Esophagus muscularis mucosa (tissue), 4 donors: ENCODE measurements at regions not wholly inside any gene's neighbourhood (a gene's known extent, or its start where the extent isn't known, plus 50 kb on each side); places are given as distances from the start of the nearest gene placed in this dataset.

ENCODE experiments used
- EP300 ChIP-seq: sonication (generic); formaldehyde crosslinking; IDR thresholded peaks from one replicate; pipeline ENCODE4 v1.6.1; 2017; ENCODE audit warnings: antibody characterized with exemption
- POLR2A ChIP-seq: fragments of 450-650 bp; IDR thresholded peaks from one replicate; pipeline ENCODE4 v1.6.1; 2017; ENCODE audit warnings: antibody characterized with exemption, moderate library complexity, mild to moderate bottlenecking, low read depth
- POLR2AphosphoS5 ChIP-seq, 2 donors: sonication (generic); formaldehyde crosslinking; IDR thresholded peaks; one replicate each; pipeline ENCODE4 v1.6.1; 2017; ENCODE audit warnings: antibody characterized with exemption in 2 of 2
- TF ChIP-seq, protein P1 (sequence below), 3 experiments: fragments of 200-600 bp in 2 of 3; fragments of 450-650 bp in 1 of 3; sonication (generic) in 2 of 3; IDR thresholded peaks; one replicate each; pipeline ENCODE4 v1.5.1; 2017 to 2019; ENCODE audit warnings: antibody characterized with exemption in 3 of 3, mild to moderate bottlenecking in 2 of 3, moderate library complexity in 1 of 3

DNA sequence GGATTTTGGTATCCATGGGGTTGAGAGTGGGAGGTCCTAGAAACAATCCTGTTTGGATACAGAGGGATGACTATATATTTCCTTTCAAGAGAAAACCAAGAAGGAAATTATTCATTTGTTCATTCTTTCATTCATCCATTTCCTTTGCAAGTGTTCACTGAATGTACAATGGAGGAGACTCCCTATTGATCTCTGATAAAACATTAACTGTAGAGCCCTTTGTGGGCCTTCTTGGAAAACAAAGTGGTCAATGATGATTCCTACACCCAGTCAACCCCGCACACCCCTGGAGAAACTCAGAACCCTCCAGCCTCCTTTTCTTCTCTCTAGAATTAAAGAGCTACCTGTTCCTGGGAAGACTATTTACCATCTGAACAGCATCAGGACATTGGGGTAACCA is 247.3 kb downstream of the AUH start:
- no peak for TF ChIP-seq POLR2A
- TF ChIP-seq, protein P1, sequence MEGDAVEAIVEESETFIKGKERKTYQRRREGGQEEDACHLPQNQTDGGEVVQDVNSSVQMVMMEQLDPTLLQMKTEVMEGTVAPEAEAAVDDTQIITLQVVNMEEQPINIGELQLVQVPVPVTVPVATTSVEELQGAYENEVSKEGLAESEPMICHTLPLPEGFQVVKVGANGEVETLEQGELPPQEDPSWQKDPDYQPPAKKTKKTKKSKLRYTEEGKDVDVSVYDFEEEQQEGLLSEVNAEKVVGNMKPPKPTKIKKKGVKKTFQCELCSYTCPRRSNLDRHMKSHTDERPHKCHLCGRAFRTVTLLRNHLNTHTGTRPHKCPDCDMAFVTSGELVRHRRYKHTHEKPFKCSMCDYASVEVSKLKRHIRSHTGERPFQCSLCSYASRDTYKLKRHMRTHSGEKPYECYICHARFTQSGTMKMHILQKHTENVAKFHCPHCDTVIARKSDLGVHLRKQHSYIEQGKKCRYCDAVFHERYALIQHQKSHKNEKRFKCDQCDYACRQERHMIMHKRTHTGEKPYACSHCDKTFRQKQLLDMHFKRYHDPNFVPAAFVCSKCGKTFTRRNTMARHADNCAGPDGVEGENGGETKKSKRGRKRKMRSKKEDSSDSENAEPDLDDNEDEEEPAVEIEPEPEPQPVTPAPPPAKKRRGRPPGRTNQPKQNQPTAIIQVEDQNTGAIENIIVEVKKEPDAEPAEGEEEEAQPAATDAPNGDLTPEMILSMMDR (IDR thresholded peaks at IDR 0.05) = no peak
- TF ChIP-seq POLR2AphosphoS5 (IDR thresholded peaks at IDR 0.05) = no peak
- no peak for TF ChIP-seq EP300
